ENCODE measurements at regions not wholly inside any gene's neighbourhood (a gene's known extent, or its start where the extent isn't known, plus 50 kb on each side); places are given as distances from the start of the nearest gene placed in this dataset.

GRCh38 chr3:103949693-103950092 lies 1417.0 kb upstream of the ALCAM start:
- TF ChIP-seq CTCF (IDR thresholded peaks at IDR 0.05) (no peak), POLR2A (IDR thresholded peaks at IDR 0.05) (no peak)
